ENCODE measurements at regions not wholly inside any gene's neighbourhood (a gene's known extent, or its start where the extent isn't known, plus 50 kb on each side); places are given as distances from the start of the nearest gene placed in this dataset.
A peak's percentile ranks its signal among the peaks of the same experiment; 100 is the strongest.

GRCh38 chr10:44326474-44327030 lies 58.3 kb downstream of the CXCL12 start:
- no peak for DNase-seq

GRCh38 chr10:44325596-44326307 lies 59.1 kb downstream of the CXCL12 start:
- no peak for DNase-seq

GRCh38 chr10:44325157-44325556 lies 59.7 kb downstream of the CXCL12 start:
- DNase-seq, result no peak

DNA sequence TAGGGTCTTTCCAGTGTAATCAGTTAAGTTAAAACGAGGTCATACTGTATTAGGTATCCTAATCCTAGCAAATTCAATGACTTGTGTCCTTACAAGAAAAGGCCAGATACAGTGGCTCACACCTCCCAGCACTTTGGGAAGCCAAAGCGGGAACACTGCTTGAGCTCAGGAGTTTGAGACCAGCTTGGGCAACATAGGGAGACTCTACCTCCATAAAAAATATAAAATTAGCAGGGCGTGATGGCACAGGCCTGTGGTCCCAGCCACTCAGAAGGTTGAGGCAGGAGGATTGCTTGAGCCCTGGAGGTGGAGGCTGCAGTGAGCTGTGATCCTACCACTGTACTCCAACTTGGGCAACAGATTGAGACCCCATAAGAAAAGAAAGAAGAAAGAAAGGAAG lies 61.1 kb downstream of the CXCL12 start:
- DNase-seq, result no peak

GRCh38 chr10:44322137-44322536 lies 62.8 kb downstream of the CXCL12 start:
- DNase-seq, result no peak

- no peak for DNase-seq
Observed at GRCh38 chr10:44320756-44321155, 64.1 kb downstream of the CXCL12 start.

GRCh38 chr10:44317856-44318255 lies 67.0 kb downstream of the CXCL12 start:
- no peak for DNase-seq

DNA sequence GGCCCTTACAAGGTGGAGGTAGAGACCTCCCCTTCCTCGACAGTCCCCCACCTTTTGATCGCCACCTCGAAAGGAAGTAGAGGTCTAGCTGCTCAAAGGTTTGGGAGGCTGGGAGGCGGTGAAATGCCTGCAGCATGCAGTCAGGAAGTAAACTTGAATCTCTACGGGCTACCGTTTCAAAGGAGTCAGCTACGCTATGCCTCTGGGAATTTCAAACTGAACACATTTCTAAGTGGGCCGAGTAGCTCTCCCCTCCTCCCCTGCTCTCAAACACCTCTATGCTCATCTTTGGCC lies 68.0 kb downstream of the CXCL12 start:
- DNase-seq, result no peak

- no peak for DNase-seq
Observed at GRCh38 chr10:44316187-44316921, 68.5 kb downstream of the CXCL12 start.

DNA sequence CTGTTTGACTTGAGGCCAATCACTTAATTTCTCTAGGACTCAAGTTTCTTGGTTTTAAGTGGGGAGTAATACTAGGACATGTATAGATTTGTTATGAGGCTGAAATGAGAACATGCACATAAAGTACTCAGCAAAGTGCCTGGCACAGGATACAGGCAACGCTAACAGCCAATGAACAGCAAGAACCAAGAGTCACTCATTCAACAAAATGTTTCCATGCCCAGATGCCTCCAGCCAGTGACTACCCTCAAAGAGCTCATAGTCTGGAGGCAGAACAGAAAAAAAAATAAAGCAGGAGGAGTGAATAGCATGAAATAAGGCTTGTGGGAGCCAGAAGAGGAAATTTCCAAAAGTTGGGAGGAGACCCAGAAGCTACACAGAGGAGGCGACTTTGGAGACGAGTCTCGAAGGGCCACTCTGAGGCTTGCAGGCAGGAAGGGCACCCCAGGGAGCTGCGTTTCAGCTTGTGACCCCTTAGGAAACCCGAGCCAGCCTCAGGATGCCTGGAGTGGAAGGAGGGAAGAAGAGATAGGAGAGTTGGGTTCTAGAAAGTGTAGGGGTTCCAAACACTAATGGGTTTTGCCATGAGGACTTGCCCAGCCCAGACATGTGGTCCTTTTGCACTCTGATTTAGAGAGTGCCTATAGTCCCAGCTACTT lies 70.0 kb downstream of the CXCL12 start:
- DNase-seq, result no peak

- no peak for DNase-seq
Observed at GRCh38 chr10:44313761-44314165, 71.1 kb downstream of the CXCL12 start.

DNA sequence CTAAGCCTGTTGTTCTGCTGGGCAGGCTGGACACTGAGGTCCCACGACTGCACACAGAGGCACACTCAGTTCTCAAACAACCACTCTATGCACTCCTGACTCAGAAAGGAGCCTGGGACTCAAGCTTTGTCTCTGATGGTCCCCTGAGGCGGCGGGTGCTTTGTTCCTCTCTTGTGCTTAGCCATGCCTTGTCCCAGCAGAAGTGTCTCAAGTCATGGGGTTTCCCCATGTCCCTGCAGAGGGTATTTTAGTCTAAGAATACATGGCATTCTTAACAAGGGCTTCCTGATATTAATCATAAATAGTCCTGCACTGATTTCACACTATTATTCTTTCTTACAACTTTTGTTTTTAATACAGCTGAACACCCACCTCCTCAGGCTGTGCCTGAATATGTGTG lies 72.5 kb downstream of the CXCL12 start:
- DNase-seq, result no peak

GRCh38 chr10:44311563-44312051 lies 73.3 kb downstream of the CXCL12 start:
- DNase-seq, result peak; percentile 55

DNA sequence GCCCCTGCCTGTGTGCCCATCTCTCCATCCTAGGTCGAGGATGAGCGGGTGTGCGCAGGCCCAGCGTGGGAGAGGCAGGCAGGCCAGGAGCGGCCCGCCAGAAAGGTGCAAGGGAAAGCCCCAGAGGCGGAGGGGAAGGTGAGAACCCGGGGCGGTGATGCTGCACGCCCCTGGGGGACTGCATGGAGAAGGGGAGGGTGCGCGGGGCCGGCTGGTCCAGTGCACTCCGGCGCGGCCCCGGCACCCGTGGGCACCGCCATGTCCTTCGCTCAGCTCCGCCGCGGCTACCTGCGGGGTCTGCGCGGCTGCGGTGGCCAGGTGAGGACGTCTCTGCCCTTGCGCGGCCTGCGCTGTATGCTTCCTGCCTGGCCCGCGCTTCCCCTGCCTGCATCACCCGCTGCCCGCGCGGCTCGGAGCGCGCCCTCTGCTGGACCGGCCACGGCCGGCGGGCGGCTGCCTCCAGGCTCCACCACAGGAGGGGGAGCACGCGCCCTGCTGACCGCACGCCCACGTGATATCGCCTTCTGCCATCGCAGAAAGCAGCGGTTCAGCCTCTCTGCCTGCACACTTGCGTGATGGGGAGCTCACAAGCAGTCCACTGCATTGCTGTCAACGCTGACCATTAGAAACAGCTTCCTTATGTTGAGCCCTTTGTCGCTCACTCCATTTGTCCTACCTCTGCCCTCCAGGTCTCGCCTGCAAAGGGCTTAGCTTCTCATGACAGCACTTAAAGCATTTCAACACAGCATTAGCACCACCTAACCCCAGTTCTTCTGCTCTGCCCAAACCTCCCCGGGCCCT lies 73.9 kb downstream of the CXCL12 start:
- DNase-seq, result peak; percentile 89

DNA sequence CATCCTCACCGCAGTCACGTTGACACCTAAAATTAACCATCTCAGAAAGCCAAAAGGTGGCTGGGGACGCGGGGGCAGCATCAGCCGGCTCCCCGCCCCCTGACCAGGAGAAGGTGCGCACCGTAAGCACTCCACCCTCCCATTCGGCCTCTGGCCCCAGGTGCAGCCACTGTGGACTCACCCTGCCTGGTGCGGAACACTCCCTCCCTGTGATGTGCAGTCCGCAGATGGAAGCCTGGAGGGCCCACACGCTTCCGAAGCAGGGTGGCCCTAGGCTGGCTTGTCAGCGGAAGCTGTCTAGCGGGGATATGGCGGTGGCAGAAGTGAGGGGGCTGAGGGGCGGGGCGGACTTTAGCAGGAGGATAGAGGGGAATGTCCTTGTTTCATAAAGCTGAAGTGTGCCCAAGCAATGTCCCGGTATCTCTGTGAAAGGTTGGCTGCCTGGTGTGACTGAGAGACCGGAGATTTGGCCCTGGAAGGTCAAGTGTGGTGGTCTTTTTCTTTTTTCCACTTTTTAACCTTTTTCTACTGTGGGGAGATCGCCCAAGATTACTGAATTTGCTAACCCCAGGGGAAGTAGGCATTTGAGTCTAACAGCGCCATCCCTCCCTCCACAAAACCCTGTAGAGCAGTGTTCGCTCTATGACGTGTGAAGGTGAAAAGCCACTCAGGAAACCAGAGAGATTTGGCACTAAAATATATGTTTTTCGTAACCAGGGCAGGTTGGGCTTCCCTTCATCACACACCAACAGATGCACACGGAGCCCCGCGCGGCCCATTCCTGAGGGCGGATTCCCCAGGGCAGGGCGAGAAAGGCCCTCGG lies 74.7 kb downstream of the CXCL12 start:
- no peak for DNase-seq

DNA sequence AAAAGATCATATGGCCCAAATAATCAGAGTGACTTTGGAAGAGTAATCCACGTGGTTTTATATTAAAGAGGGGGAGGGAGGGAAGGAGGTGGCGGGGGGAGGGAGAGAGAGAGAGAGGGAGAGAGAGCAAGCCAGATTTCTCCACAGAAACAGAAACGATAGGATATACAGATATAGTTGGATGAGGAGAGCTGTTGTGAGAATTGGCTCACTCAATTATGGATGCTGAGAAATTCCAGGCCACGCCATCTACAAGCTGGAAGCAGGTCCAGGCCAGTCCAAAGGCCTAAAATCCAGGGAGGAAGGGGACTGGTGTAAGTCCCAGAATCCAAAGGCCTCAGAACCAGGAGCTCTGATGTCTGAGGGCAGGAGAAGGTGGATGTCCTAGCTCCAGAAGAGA lies 75.5 kb downstream of the CXCL12 start:
- no peak for DNase-seq

- DNase-seq, result no peak
Observed at GRCh38 chr10:44308935-44309334, 76.0 kb downstream of the CXCL12 start.

GRCh38 chr10:44307691-44308090 lies 77.2 kb downstream of the CXCL12 start:
- no peak for DNase-seq

DNA sequence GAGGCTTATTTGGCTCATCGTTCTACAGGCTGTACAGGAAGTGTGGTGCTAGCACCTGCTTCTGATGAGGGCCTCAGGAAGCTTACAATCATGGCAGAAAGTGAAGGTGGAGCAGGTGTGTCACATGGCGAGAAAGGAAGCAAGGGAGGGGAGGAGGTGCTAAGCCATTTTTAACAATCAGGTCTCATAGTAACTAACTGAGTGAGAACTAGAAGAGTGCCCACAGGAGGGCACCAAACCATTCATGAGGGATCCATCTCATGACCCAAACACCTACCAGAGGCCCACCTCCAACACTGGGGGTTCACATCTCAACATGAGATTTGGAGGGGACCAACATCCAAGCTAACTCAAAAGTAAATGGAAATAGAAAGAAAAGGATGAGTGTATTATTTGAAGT lies 78.1 kb downstream of the CXCL12 start:
- DNase-seq, result no peak

DNA sequence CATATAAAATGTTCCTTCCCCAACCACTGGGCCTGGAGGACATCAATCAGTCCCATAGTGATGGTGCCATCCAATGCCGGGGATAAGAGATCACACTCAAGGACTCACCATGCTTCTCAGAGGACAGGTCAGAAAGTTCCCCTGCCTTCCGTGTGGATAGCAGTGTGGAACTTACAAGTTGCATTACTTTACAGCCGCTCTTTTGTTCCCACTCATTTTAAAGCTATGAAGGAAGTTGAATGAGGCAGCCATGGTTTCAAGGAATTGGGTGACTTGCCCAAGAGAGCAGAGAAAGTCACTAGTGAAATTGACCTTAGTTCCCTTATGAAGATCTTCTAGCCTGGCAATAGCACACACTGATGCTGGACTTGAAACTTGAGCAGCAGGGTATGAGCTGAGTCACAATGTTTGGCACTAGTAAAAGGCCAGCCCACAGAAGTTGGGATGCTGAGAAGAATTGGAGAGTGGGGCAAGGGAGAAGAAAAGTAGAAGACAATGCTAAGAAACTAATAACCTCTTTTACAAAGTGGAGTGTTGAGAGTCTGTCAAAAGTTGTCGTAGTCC lies 78.7 kb downstream of the CXCL12 start:
- no peak for DNase-seq

DNA sequence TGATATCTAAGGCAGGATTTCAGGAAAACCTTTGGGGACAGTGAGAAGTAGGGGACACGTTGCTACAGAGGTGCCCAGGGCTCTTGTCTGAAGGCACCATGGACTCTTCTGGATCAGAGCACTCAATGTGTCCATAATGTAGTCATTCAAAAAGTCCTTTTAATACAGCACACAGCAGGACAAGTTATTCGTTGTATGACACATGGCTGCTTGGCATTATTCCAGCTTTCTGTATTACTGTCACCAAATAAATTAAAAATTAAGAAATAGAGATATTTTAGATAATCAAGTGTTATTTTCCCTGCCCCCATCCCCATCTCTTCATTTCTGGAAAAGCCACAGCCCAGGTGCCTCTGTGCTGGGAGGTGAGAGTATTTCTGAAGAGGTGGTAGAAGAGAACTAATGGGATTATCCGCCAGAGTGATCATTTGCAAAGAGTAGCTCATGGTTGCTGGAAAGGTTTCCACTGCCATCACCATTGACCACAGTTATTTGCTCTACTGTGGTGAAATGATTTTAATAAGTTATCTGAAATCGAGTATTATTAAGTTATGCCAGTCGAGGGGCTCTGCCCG lies 83.0 kb downstream of the CXCL12 start:
- DNase-seq, result no peak

Data from hindlimb muscle (tissue), 1 donor.